ENCODE measurements at regions not wholly inside any gene's neighbourhood (a gene's known extent, or its start where the extent isn't known, plus 50 kb on each side); places are given as distances from the start of the nearest gene placed in this dataset.
A peak's percentile ranks its signal among the peaks of the same experiment; 100 is the strongest.

- DNase-seq (ENCODE audit: low read depth): no peak
These were observed 155.9 kb upstream of the IPO5 start for GRCh38 chr13:97797553-97797952.

- no peak for DNase-seq (ENCODE audit: low read depth)
These were observed 155.2 kb upstream of the IPO5 start for GRCh38 chr13:97798171-97798821.

GRCh38 chr13:97798836-97799235, 154.6 kb upstream of the IPO5 start:
- DNase-seq (ENCODE audit: low read depth): no peak

- DNase-seq (ENCODE audit: low read depth): no peak
These were observed 151.3 kb upstream of the IPO5 start for GRCh38 chr13:97802213-97802612.

GRCh38 chr13:97809576-97809975, 143.9 kb upstream of the IPO5 start:
- no peak for DNase-seq (ENCODE audit: low read depth)

GRCh38 chr13:97810152-97810551, 143.3 kb upstream of the IPO5 start:
- DNase-seq (ENCODE audit: low read depth): no peak

GRCh38 chr13:97822377-97822776, 131.1 kb upstream of the IPO5 start:
- no peak for DNase-seq (ENCODE audit: low read depth)

GRCh38 chr13:97826421-97827012, 127.0 kb upstream of the IPO5 start:
- DNase-seq (ENCODE audit: low read depth): no peak

- DNase-seq (ENCODE audit: low read depth): no peak
These were observed 119.2 kb upstream of the IPO5 start for GRCh38 chr13:97834250-97834649.

GRCh38 chr13:97843189-97843588, 110.3 kb upstream of the IPO5 start:
- DNase-seq (ENCODE audit: low read depth): no peak

- DNase-seq (ENCODE audit: low read depth): no peak
These were observed 109.3 kb upstream of the IPO5 start for GRCh38 chr13:97844151-97844550.

- DNase-seq (ENCODE audit: low read depth): no peak
These were observed 104.6 kb upstream of the IPO5 start for GRCh38 chr13:97848886-97849285.

GRCh38 chr13:97849305-97849704, 104.2 kb upstream of the IPO5 start:
- no peak for DNase-seq (ENCODE audit: low read depth)

GRCh38 chr13:97851269-97851668, 102.2 kb upstream of the IPO5 start:
- DNase-seq (ENCODE audit: low read depth): no peak

GRCh38 chr13:97852181-97852874, 101.1 kb upstream of the IPO5 start:
- DNase-seq (ENCODE audit: low read depth): no peak

GRCh38 chr13:97853550-97853949, 99.9 kb upstream of the IPO5 start:
- DNase-seq (ENCODE audit: low read depth): no peak

GRCh38 chr13:97855570-97856303, 97.7 kb upstream of the IPO5 start:
- peak; percentile 37 for DNase-seq (ENCODE audit: low read depth)

GRCh38 chr13:97856304-97856675, 97.2 kb upstream of the IPO5 start:
- DNase-seq (ENCODE audit: low read depth): no peak

GRCh38 chr13:97858161-97858560, 95.3 kb upstream of the IPO5 start:
- DNase-seq (ENCODE audit: low read depth): no peak

GRCh38 chr13:97866346-97866745, 87.1 kb upstream of the IPO5 start:
- DNase-seq (ENCODE audit: low read depth): no peak

GRCh38 chr13:97866751-97867150, 86.7 kb upstream of the IPO5 start:
- DNase-seq (ENCODE audit: low read depth): no peak

- DNase-seq (ENCODE audit: low read depth): no peak
These were observed 80.1 kb upstream of the IPO5 start for GRCh38 chr13:97873398-97873797.

- no peak for DNase-seq (ENCODE audit: low read depth)
These were observed 78.3 kb upstream of the IPO5 start for GRCh38 chr13:97875218-97875617.
